PC-9 (cell line): ENCODE measurements at regions not wholly inside any gene's neighbourhood (a gene's known extent, or its start where the extent isn't known, plus 50 kb on each side); places are given as distances from the start of the nearest gene placed in this dataset.

Experiments
- BruUV-seq: library from RNA; stranded (reverse); fragments of 400-500 nt; replicated peaks from 2 replicates; lab custom pipeline; 2021; lab: Mats Ljungman, UMichigan
- CTCF ChIA-PET: fragments of 300-600 bp; sonication (Branson Sonifier 250); formaldehyde crosslinking; loops from one replicate; lab custom pipeline; 2022; ENCODE audit warnings: antibody characterized with exemption; lab: Charles Lee
- POLR2A ChIA-PET: fragments of 300-600 bp; sonication (Branson Sonifier 250); formaldehyde crosslinking; loops from one replicate; lab custom pipeline; 2022; ENCODE audit warnings: antibody characterized with exemption; ENCODE audit not compliant: unreplicated experiment; lab: Charles Lee
- DNase-seq, 2 experiments: peaks; one replicate each; pipeline versions ENCODE4 v3.0.0 to v3.0.0-alpha.2; 2015 to 2022; ENCODE audit warnings: mixed read lengths in 1 of 2
- H2AFZ ChIP-seq: fragments of 200-600 bp; sonication (generic); 2 replicates; pipeline ENCODE4 v1.8.1; 2017; ENCODE audit warnings: antibody characterized with exemption
- H3F3A ChIP-seq: fragments of 200-600 bp; sonication (generic); 2 replicates; pipeline ENCODE4 v1.8.1; 2017; ENCODE audit warnings: antibody characterized with exemption, mild to moderate bottlenecking, low read depth; ENCODE audit not compliant: insufficient read depth
- H3K27ac ChIP-seq: fragments of 200-600 bp; sonication (generic); 2 replicates; pipeline ENCODE4 v1.6.1; 2016; ENCODE audit warnings: mixed run types
- H3K27me3 ChIP-seq: fragments of 200-600 bp; sonication (generic); 2 replicates; pipeline ENCODE4 v1.6.1; 2016; ENCODE audit warnings: low read depth, mixed run types; ENCODE audit not compliant: insufficient read depth
- H3K36me3 ChIP-seq: fragments of 200-600 bp; sonication (generic); 2 replicates; pipeline ENCODE4 v1.6.1; 2016; ENCODE audit warnings: low read depth, mixed run types
- H3K4me1 ChIP-seq: fragments of 200-600 bp; sonication (generic); replicated peaks from 2 replicates; pipeline ENCODE4 v1.6.1; 2016; ENCODE audit warnings: mixed run types; ENCODE audit not compliant: insufficient read depth
- H3K4me2 ChIP-seq: fragments of 200-600 bp; sonication (generic); 2 replicates; pipeline ENCODE4 v1.6.1; 2017; ENCODE audit warnings: mixed run types
- H3K4me3 ChIP-seq: fragments of 200-600 bp; sonication (generic); 2 replicates; pipeline ENCODE4 v1.6.1; 2016; ENCODE audit warnings: mixed run types
- H3K79me2 ChIP-seq: fragments of 200-600 bp; sonication (generic); 2 replicates; pipeline ENCODE4 v1.6.1; 2017; ENCODE audit warnings: low read depth, mixed run types
- H3K9me2 ChIP-seq: fragments of 200-600 bp; sonication (generic); 2 replicates; pipeline ENCODE4 v1.8.1; 2017; ENCODE audit warnings: mild to moderate bottlenecking; ENCODE audit not compliant: insufficient read depth
- H3K9me3 ChIP-seq: fragments of 200-600 bp; sonication (generic); 2 replicates; pipeline ENCODE4 v1.8.1; 2016; ENCODE audit warnings: low read depth; ENCODE audit not compliant: insufficient read depth
- H4K20me1 ChIP-seq: fragments of 200-600 bp; sonication (generic); 2 replicates; pipeline ENCODE4 v1.8.1; 2017; ENCODE audit not compliant: insufficient read depth
- EZH2 ChIP-seq: fragments of 200-600 bp; sonication (generic); IDR thresholded peaks from 2 replicates; pipeline ENCODE4 v1.8.0; 2017; ENCODE audit warnings: antibody characterized with exemption, low read depth
- intact Hi-C: fragments of 100-400 bp; cut with micrococcal nuclease; formaldehyde crosslinking; loops from one replicate; pipeline ENCODE4 v1.10.0; 2022; ENCODE audit not compliant: unreplicated experiment
- TF ChIP-seq, protein P1 (sequence below): fragments of 200-600 bp; sonication (generic); conservative IDR thresholded peaks from 2 replicates; pipeline ENCODE4 v1.6.1; 2017; ENCODE audit warnings: mixed run types, antibody characterized with exemption, mild to moderate bottlenecking, moderate library complexity

DNA sequence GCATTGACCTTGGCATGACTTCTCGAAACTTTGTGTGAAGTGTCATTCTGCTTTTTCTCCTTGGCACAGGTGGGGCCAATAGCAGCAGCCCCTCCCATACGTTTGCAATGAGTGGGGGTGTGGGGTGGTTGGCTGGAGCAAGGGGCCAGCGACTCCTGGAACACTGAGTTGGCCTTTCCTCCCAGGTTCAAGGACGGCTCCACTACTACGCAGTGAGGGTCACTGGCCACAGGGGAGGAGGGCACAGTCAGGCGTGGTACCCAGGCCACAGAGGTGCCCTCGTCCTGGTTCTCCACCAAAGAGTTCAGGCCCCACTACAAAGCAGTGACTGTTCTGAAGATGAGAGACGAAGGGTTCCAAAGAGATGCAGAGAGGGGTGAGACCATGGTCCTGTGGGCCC is 70.6 kb upstream of the OTOS start:
- H3K27me3 ChIP-seq, result no peaks in the 10 kb centered on the region
- H3K79me2 ChIP-seq, result no peaks in the 10 kb centered on the region
- H3K9me3 ChIP-seq, result no peaks in the 10 kb centered on the region; the same call in 1 of the 2 replicates
- TF ChIP-seq, protein P1, sequence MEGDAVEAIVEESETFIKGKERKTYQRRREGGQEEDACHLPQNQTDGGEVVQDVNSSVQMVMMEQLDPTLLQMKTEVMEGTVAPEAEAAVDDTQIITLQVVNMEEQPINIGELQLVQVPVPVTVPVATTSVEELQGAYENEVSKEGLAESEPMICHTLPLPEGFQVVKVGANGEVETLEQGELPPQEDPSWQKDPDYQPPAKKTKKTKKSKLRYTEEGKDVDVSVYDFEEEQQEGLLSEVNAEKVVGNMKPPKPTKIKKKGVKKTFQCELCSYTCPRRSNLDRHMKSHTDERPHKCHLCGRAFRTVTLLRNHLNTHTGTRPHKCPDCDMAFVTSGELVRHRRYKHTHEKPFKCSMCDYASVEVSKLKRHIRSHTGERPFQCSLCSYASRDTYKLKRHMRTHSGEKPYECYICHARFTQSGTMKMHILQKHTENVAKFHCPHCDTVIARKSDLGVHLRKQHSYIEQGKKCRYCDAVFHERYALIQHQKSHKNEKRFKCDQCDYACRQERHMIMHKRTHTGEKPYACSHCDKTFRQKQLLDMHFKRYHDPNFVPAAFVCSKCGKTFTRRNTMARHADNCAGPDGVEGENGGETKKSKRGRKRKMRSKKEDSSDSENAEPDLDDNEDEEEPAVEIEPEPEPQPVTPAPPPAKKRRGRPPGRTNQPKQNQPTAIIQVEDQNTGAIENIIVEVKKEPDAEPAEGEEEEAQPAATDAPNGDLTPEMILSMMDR, result no peak
- TF ChIP-seq EZH2, result no peak
- no TSS peak for BruUV-seq
- H3K4me3 ChIP-seq, result no peak overlapping the region
- CTCF ChIA-PET, result no interaction called here
- H3F3A ChIP-seq, result peaks cover 9% of the 10 kb centered on the region; the same call in 1 of the 2 replicates
- H3K27ac ChIP-seq, result no peak overlapping the region
- no peaks in the 10 kb centered on the region for H4K20me1 ChIP-seq
- no peak overlapping the region for H3K4me2 ChIP-seq
- H3K9me2 ChIP-seq, result no peaks in the 10 kb centered on the region
- no peaks in the 10 kb centered on the region for H3K36me3 ChIP-seq
- intact Hi-C loops, result no loop called here
- peaks cover 19% of the 10 kb centered on the region for H3K4me1 ChIP-seq
- POLR2A ChIA-PET, result no interaction called here
- no peak for DNase-seq
- no peak overlapping the region for H2AFZ ChIP-seq

DNA sequence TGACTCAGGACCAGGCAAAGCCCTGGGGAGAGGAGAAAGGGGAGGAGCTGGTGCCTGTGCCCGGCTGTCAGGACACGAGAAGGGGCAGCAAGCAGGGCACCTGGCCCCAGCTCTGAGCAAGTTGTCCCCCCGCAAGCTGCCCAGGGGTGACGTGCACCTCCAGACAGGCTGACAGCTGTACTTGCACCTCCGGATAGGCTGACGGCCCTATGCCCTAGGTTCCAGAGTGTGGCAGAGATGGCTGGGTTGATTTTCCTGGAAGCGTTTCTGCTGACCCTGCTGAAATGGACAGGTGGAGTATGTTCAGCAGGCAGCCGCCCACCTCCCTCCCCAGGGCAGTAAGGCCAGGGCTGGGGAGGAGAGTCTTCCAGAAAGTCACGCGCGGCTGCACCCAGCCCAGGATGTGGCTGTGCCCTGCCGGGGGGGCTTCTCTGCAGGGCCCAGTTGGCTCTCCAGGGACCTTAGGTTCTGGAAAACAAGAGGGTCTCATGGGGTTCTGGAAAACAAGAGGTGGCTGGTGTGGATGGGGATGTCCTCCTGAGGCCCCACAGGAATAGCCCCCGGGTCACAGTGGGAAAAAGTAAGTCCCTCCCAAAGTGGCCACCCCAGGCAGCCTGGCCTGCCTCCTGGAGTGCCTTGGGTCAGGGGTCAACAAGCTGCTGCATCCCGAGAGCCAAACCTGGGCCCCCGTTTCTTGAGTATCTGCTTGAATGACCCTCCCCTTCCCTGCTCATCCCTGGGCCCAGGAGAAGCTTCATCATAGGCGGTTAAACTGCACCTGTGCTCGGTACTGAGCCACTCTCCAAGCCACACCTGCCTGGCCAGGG is 71.4 kb upstream of the OTOS start:
- intact Hi-C loops, result no loop called here
- TF ChIP-seq EZH2, result no peak
- TF ChIP-seq, protein P1, result no peak
- H4K20me1 ChIP-seq, result no peaks in the 10 kb centered on the region
- DNase-seq, result no peak
- H3K27ac ChIP-seq, result no peak overlapping the region
- H3K4me1 ChIP-seq, result peaks cover 19% of the 10 kb centered on the region
- no peaks in the 10 kb centered on the region for H3K9me3 ChIP-seq
- BruUV-seq, result no TSS peak
- no peak overlapping the region for H3K4me2 ChIP-seq
- H3F3A ChIP-seq, result peaks cover 9% of the 10 kb centered on the region; the same call in 1 of the 2 replicates
- ChIA-PET POLR2A (no interaction called here), CTCF (no interaction called here)
- H3K36me3 ChIP-seq, result no peaks in the 10 kb centered on the region
- H3K9me2 ChIP-seq, result no peaks in the 10 kb centered on the region
- no peak overlapping the region for H2AFZ ChIP-seq
- H3K79me2 ChIP-seq, result no peaks in the 10 kb centered on the region
- no peak overlapping the region for H3K4me3 ChIP-seq
- no peaks in the 10 kb centered on the region for H3K27me3 ChIP-seq

DNA sequence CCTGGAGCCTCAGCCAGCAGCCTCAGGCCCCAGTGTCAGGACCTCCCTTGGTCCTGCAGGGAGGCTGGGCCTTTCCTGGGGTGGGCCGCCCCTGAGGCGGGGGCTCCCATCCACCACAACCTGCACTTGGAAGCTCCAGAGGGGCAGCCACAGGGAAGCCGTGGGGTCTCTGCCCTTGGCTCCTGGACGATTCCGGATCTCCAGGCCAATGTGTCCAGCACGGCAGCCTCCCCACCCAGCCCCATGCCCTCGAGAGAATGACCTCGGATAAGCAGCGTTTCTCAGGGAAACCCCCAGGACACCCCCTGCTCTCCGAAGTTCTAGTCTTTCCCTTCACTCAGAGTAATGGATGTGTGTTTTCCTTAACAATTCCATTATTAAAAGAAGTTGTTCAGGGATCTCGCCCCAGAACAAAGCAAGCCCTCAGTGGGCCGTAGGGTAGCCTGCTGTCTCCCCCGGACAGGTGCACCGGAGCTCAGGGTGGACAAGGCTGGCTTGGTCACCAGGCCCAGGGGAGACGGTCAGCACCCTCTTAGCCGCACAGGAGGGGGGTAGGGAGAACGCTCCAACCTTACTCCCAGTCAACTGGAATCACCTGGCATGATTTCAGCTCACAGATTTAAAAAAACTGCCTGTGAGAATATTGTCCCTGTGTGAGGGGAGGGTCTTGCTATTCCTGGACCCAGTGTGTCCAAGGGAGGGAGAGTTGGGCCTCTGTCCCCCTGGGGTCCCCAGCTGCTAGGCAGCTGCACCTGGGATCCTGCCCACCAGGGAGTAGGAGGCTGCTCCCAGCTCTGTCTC is 72.2 kb upstream of the OTOS start:
- intact Hi-C loops, result no loop called here
- Histone ChIP-seq H2AFZ (no peak overlapping the region), H3K4me1 (peaks cover 19% of the 10 kb centered on the region), H3K4me3 (no peak overlapping the region), H3K4me2 (no peak overlapping the region), H3K27ac (no peak overlapping the region), H4K20me1 (no peaks in the 10 kb centered on the region), H3K9me2 (no peaks in the 10 kb centered on the region), H3K79me2 (no peaks in the 10 kb centered on the region), H3K36me3 (no peaks in the 10 kb centered on the region), H3K27me3 (no peaks in the 10 kb centered on the region), H3K9me3 (no peaks in the 10 kb centered on the region), H3F3A (peaks cover 10% of the 10 kb centered on the region; the same call in 1 of the 2 replicates)
- DNase-seq, result no peak
- ChIA-PET POLR2A (no interaction called here), CTCF (no interaction called here)
- no TSS peak for BruUV-seq
- TF ChIP-seq, protein P1, result no peak
- TF ChIP-seq EZH2, result no peak
